RWPE1 (cell line): ENCODE measurements at regions not wholly inside any gene's neighbourhood (a gene's known extent, or its start where the extent isn't known, plus 50 kb on each side); places are given as distances from the start of the nearest gene placed in this dataset.

Source experiments
- CTCF ChIA-PET: fragments of 350-600 bp; sonication (Branson Sonifier 250); formaldehyde crosslinking; extraction: SDS; loops from one replicate; lab custom pipeline; 2021; lab: Yijun Ruan, JAX
- POLR2A ChIA-PET: fragments of 400-600 bp; formaldehyde crosslinking; extraction: SDS; loops from one replicate; lab custom pipeline; 2020; ENCODE audit warnings: antibody characterized with exemption; ENCODE audit not compliant: low non-redundant PET; lab: Yijun Ruan, JAX
- DNase-seq: peaks from one replicate; pipeline ENCODE4 v3.0.0; 2012; ENCODE audit warnings: low spot score
- H3K27ac ChIP-seq: fragments of 450-650 bp; 2 replicates; pipeline ENCODE4 v1.5.1; 2017
- CTCF ChIP-seq: fragments of 450-650 bp; conservative IDR thresholded peaks from 2 replicates; pipeline ENCODE4 v1.5.1; 2017; ENCODE audit warnings: low read depth, mild to moderate bottlenecking

DNA sequence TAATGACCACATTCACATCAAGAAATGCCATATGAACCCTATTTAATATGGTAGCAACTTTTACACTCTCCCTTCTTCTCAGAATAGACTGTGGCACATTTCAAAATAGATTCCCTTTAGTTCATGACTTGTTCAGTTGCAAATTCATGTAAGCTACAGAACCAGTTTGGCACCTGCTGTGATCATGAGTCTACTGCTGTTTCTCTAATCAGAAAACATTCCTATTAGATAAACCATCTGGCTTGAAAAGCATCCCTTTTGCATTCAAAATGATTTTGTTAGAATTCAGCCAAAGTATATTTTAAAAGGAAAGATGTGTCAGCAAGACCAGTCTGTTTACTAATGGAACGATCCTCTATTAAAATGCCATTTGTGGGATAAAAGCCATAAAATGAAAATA lies 304.4 kb downstream of the BCHE start:
- no peak for DNase-seq
- POLR2A ChIA-PET: no interaction called here
- CTCF ChIA-PET: interaction anchor here (0.6 kb wide), 1 partner anchor 239 kb away, joined by 3 read pairs; no protein-coding TSS in a partner anchor
- no peak for TF ChIP-seq CTCF
- no peak overlapping the region for H3K27ac ChIP-seq

DNA sequence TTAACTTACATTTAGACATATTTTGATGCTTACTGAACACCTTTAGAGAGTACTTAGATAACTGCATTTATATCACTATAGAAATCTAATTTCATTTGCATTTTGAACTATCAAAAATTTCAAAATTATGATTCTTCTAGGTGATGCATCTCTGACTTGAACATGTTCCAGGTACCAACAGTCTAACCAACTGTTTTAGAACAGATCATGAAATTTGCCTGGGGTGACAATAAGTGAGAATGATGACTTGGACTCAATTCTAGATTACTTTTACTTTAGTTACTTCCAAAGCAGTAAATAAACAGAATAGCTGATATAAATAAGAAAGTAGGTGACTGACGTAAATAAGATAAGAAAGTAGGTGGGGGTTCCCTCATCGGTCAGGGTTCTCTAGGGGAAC lies 307.8 kb downstream of the BCHE start:
- ChIA-PET CTCF (no interaction called here), POLR2A (no interaction called here)
- no peak overlapping the region for H3K27ac ChIP-seq
- TF ChIP-seq CTCF: no peak
- DNase-seq: no peak

- no peak for TF ChIP-seq CTCF
- ChIA-PET CTCF (no interaction called here), POLR2A (no interaction called here)
- H3K27ac ChIP-seq: no peak overlapping the region
- no peak for DNase-seq
Measured at GRCh38 chr3:165526367-165526766, 310.9 kb downstream of the BCHE start.

GRCh38 chr3:165523801-165524200 lies 313.4 kb downstream of the BCHE start:
- DNase-seq: peak; percentile 2
- ChIA-PET POLR2A (no interaction called here), CTCF (no interaction called here)
- TF ChIP-seq CTCF: no peak
- no peak overlapping the region for H3K27ac ChIP-seq

- POLR2A ChIA-PET: no interaction called here
- CTCF ChIA-PET: no interaction called here
- H3K27ac ChIP-seq: no peak overlapping the region
Measured at GRCh38 chr3:165522386-165522785, 314.8 kb downstream of the BCHE start.

DNA sequence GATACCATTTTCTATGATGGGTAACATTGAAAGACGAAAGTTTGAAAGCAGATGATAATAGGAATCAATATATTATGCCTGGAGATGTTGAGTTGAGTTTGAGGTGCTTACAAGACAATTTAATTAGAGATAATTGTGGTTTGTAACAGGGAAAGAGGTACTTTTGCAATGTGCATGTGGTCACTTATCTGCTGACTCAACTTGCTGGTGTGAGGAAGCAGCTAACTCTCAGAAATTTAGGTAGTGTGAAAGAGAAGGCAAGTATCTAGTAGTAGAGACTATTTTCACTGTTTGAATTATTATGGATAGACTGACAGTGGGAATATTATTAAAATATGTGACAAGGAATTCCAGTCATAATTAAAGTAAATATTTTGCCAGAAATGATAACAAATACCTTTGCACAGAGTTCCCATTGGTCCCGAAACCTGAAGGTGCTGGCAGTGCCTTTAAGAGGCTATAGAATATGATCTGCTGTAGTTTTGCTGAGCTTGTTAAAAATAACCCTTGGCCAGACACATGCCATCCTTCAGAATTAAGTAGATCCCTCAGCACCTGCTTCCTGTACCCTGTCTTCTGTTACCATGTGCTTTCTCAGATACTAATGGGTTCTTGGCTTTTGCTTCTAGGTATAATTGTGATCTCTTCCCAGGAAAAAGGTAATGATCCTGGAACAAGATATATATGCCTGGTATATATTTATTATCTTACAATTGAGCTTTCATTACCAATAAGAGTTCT lies 315.9 kb downstream of the BCHE start:
- H3K27ac ChIP-seq: no peak overlapping the region
- no peak for DNase-seq
- POLR2A ChIA-PET: no interaction called here
- no peak for TF ChIP-seq CTCF
- CTCF ChIA-PET: no interaction called here

More at GRCh38 chr3:165522386-165522785, 314.8 kb downstream of the BCHE start:
- TF ChIP-seq CTCF: no peak
- no peak for DNase-seq
